ENCODE measurements at regions not wholly inside any gene's neighbourhood (a gene's known extent, or its start where the extent isn't known, plus 50 kb on each side); places are given as distances from the start of the nearest gene placed in this dataset.

DNA sequence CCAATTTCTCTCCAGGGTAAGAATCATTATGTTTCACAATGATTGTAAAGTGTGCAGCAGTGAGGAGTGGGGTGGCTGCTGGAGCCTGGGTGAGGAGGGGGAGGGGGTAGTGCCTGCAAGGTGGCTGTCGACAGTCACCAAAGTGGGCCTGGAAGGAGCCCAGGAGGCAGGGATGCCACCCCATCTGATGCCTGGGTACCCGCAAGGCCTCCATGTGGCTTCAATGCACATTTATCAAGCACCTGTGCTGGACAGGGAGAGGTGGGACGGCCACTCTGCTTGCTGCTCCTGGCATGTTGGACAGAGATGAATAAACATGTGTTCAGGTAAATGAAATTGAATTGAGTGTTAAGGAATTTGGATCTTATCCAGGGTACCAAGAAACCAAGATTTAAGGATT lies 78.8 kb upstream of the DISP3 start:
- Histone ChIP-seq H3K36me3 (ENCODE audit: control insufficient read depth, low read length) (no peaks in the 10 kb centered on the region), H3K27me3 (ENCODE audit: control insufficient read depth, low read length) (peaks cover 7% of the 10 kb centered on the region; the same call in 1 of the 2 replicates), H3K4me2 (ENCODE audit: low read length) (no peak overlapping the region), H4K20me1 (ENCODE audit: control insufficient read depth, insufficient read depth, low read depth, low read length) (no peaks in the 10 kb centered on the region), H3K27ac (ENCODE audit: low read depth, low read length) (no peak overlapping the region), H3K9me2 (replicated peaks; ENCODE audit: control insufficient read depth, low read length) (no peaks in the 10 kb centered on the region), H3F3A (ENCODE audit: control insufficient read depth, insufficient read depth) (peaks cover 6% of the 10 kb centered on the region), H3K9me3 (ENCODE audit: control insufficient read depth, insufficient read depth, low read length) (no peaks in the 10 kb centered on the region), H3K4me3 (ENCODE audit: low read length) (no peak overlapping the region), H3K4me1 (ENCODE audit: control insufficient read depth, low read length) (peaks cover 17% of the 10 kb centered on the region), H3K79me2 (ENCODE audit: control insufficient read depth, low read length) (no peaks in the 10 kb centered on the region)
- TF ChIP-seq EZH2phosphoT487 (IDR thresholded peaks at IDR 0.05; ENCODE audit: borderline replicate concordance, low read length), result no peak
- TF ChIP-seq, protein P1, sequence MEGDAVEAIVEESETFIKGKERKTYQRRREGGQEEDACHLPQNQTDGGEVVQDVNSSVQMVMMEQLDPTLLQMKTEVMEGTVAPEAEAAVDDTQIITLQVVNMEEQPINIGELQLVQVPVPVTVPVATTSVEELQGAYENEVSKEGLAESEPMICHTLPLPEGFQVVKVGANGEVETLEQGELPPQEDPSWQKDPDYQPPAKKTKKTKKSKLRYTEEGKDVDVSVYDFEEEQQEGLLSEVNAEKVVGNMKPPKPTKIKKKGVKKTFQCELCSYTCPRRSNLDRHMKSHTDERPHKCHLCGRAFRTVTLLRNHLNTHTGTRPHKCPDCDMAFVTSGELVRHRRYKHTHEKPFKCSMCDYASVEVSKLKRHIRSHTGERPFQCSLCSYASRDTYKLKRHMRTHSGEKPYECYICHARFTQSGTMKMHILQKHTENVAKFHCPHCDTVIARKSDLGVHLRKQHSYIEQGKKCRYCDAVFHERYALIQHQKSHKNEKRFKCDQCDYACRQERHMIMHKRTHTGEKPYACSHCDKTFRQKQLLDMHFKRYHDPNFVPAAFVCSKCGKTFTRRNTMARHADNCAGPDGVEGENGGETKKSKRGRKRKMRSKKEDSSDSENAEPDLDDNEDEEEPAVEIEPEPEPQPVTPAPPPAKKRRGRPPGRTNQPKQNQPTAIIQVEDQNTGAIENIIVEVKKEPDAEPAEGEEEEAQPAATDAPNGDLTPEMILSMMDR (IDR thresholded peaks at IDR 0.05; ENCODE audit: low read depth, low read length, poor library complexity, severe bottlenecking), result no peak

DNA sequence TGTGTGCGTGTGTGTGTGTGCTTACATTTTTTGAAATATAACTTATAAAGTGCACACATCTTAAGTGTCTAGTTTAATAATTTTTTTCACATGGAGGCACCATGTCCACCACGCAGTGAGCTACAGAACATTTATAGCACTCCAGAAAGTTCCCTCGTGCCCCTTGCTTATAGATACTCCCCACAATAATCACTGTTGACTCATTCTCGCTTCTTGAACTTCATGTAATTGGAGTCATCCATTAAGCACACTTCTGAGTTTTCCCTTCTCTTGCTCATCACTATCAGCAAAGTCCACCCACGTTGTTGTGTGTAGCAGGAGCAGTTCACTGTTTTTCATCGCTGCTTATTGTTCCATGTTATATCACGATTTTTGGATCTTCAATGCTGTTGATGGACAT lies 78.4 kb upstream of the DISP3 start:
- no peak overlapping the region for H3K27ac ChIP-seq (ENCODE audit: low read depth, low read length)
- H3K4me2 ChIP-seq (ENCODE audit: low read length), result no peak overlapping the region
- H3K27me3 ChIP-seq (ENCODE audit: control insufficient read depth, low read length), result peaks cover 6% of the 10 kb centered on the region; the same call in 1 of the 2 replicates
- H3F3A ChIP-seq (ENCODE audit: control insufficient read depth, insufficient read depth), result peaks cover 6% of the 10 kb centered on the region
- no peaks in the 10 kb centered on the region for H3K36me3 ChIP-seq (ENCODE audit: control insufficient read depth, low read length)
- H4K20me1 ChIP-seq (ENCODE audit: control insufficient read depth, insufficient read depth, low read depth, low read length), result no peaks in the 10 kb centered on the region
- H3K4me3 ChIP-seq (ENCODE audit: low read length), result no peak overlapping the region
- no peaks in the 10 kb centered on the region for H3K79me2 ChIP-seq (ENCODE audit: control insufficient read depth, low read length)
- peaks cover 20% of the 10 kb centered on the region for H3K4me1 ChIP-seq (ENCODE audit: control insufficient read depth, low read length)
- TF ChIP-seq, protein P1 (IDR thresholded peaks at IDR 0.05; ENCODE audit: low read depth, low read length, poor library complexity, severe bottlenecking), result no peak
- TF ChIP-seq EZH2phosphoT487 (IDR thresholded peaks at IDR 0.05; ENCODE audit: borderline replicate concordance, low read length), result no peak
- no peaks in the 10 kb centered on the region for H3K9me2 ChIP-seq (replicated peaks; ENCODE audit: control insufficient read depth, low read length)
- no peaks in the 10 kb centered on the region for H3K9me3 ChIP-seq (ENCODE audit: control insufficient read depth, insufficient read depth, low read length)

DNA sequence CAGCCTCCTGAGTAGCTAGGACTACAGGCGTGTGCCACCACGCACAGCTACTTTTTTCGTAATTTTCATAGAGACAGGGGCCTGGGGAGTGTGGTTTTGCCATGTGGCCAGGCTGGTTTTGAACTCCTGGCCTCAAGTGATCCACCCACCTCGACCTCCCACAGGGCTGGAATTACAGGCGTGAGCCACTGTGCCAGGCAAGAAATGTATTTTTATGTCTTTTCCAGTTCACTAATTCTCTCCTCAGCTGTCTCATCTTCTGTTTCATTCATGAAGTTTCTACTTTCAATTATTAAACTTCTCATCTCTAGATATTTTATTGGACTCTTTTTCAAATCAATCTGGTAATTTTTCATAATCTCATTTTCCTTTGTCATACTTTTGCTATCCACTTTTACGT lies 72.1 kb upstream of the DISP3 start:
- H3F3A ChIP-seq (ENCODE audit: control insufficient read depth, insufficient read depth), result peaks cover 28% of the 10 kb centered on the region
- no peaks in the 10 kb centered on the region for H3K27me3 ChIP-seq (ENCODE audit: control insufficient read depth, low read length)
- no peaks in the 10 kb centered on the region for H3K9me3 ChIP-seq (ENCODE audit: control insufficient read depth, insufficient read depth, low read length)
- peak overlapping the region; percentile 66 for H3K4me3 ChIP-seq (ENCODE audit: low read length)
- H4K20me1 ChIP-seq (ENCODE audit: control insufficient read depth, insufficient read depth, low read depth, low read length), result no peaks in the 10 kb centered on the region
- no peaks in the 10 kb centered on the region for H3K36me3 ChIP-seq (ENCODE audit: control insufficient read depth, low read length)
- no peak for TF ChIP-seq EZH2phosphoT487 (IDR thresholded peaks at IDR 0.05; ENCODE audit: borderline replicate concordance, low read length)
- TF ChIP-seq, protein P1 (IDR thresholded peaks at IDR 0.05; ENCODE audit: low read depth, low read length, poor library complexity, severe bottlenecking), result no peak
- no peaks in the 10 kb centered on the region for H3K9me2 ChIP-seq (replicated peaks; ENCODE audit: control insufficient read depth, low read length)
- H3K27ac ChIP-seq (ENCODE audit: low read depth, low read length), result peak overlapping the region; percentile 92
- no peaks in the 10 kb centered on the region for H3K79me2 ChIP-seq (ENCODE audit: control insufficient read depth, low read length)
- H3K4me2 ChIP-seq (ENCODE audit: low read length), result peak overlapping the region; percentile 77
- H3K4me1 ChIP-seq (ENCODE audit: control insufficient read depth, low read length), result peaks cover 74% of the 10 kb centered on the region

Measured in DOHH2 (cell line).